Stimulated activated CD8-positive, alpha-beta memory T cell treated with anti-CD3 and anti-CD28 coated beads, Interleukin-2, amount 100 ng/mL, for 1 hour (primary cell): ENCODE measurements at regions not wholly inside any gene's neighbourhood (a gene's known extent, or its start where the extent isn't known, plus 50 kb on each side); places are given as distances from the start of the nearest gene placed in this dataset.

Experiments used
- DNase-seq, 2 donors: peaks; one replicate each; pipeline ENCODE4 v3.0.0-alpha.2; 2020; ENCODE audit warnings: low read depth in 2 of 2

GRCh38 chr6:43869792-43870659 lies 100.0 kb downstream of the VEGFA start:
- DNase-seq: no peak

- no peak for DNase-seq
Observed at GRCh38 chr6:43869079-43869710, 99.2 kb downstream of the VEGFA start.

GRCh38 chr6:43868467-43868866 lies 98.5 kb downstream of the VEGFA start:
- DNase-seq: no peak

- DNase-seq: no peak
Observed at GRCh38 chr6:43867996-43868395, 98.0 kb downstream of the VEGFA start.

GRCh38 chr6:43867246-43867645 lies 97.2 kb downstream of the VEGFA start:
- no peak for DNase-seq

- DNase-seq: no peak
Observed at GRCh38 chr6:43865932-43866645, 96.1 kb downstream of the VEGFA start.

GRCh38 chr6:43865086-43865485 lies 95.1 kb downstream of the VEGFA start:
- DNase-seq: no peak

GRCh38 chr6:43862925-43863324 lies 92.9 kb downstream of the VEGFA start:
- no peak for DNase-seq

- no peak for DNase-seq
Observed at GRCh38 chr6:43861212-43861894, 91.3 kb downstream of the VEGFA start.

GRCh38 chr6:43860285-43860684 lies 90.3 kb downstream of the VEGFA start:
- DNase-seq: no peak

GRCh38 chr6:43859213-43859612 lies 89.2 kb downstream of the VEGFA start:
- no peak for DNase-seq

- DNase-seq: no peak
Observed at GRCh38 chr6:43858161-43859153, 88.4 kb downstream of the VEGFA start.

GRCh38 chr6:43856005-43856765 lies 86.2 kb downstream of the VEGFA start:
- DNase-seq: no peak

GRCh38 chr6:43855247-43855646 lies 85.2 kb downstream of the VEGFA start:
- DNase-seq: no peak

GRCh38 chr6:43853066-43853650 lies 83.1 kb downstream of the VEGFA start:
- no peak for DNase-seq

GRCh38 chr6:43852350-43852864 lies 82.4 kb downstream of the VEGFA start:
- no peak for DNase-seq

- DNase-seq: no peak
Observed at GRCh38 chr6:43851204-43851865, 81.3 kb downstream of the VEGFA start.

GRCh38 chr6:43850314-43851203 lies 80.5 kb downstream of the VEGFA start:
- DNase-seq: no peak
